Erythroblast (primary cell): ENCODE measurements at regions not wholly inside any gene's neighbourhood (a gene's known extent, or its start where the extent isn't known, plus 50 kb on each side); places are given as distances from the start of the nearest gene placed in this dataset.

Source experiments
- GATA1 ChIP-seq: IDR thresholded peaks from 2 replicates; pipeline ENCODE4 v1.6.1; 2011; ENCODE audit warnings: low read depth, mild to moderate bottlenecking, control low read depth, low read length, moderate library complexity
- POLR2A ChIP-seq: IDR thresholded peaks from 2 replicates; pipeline ENCODE4 v1.6.1; 2011; ENCODE audit warnings: mild to moderate bottlenecking, low read length

GRCh38 chr7:69476416-69476815 is 121.9 kb upstream of the AUTS2 start:
- no peak for TF ChIP-seq POLR2A
- TF ChIP-seq GATA1, result no peak
